ENCODE measurements at regions not wholly inside any gene's neighbourhood (a gene's known extent, or its start where the extent isn't known, plus 50 kb on each side); places are given as distances from the start of the nearest gene placed in this dataset. TPM values are rescaled to one million over a fixed set of nuclear protein-coding genes. Genes with fewer than 3 reads are reported as not detected.

GRCh38 chr4:83662204-83662603, 126.3 kb downstream of the GPAT3 start:
- Histone ChIP-seq H3K27ac (no peak overlapping the region), H3K9me3 (no peaks in the 10 kb centered on the region), H3K27me3 (no peaks in the 10 kb centered on the region), H3K4me3 (no peak overlapping the region), H3K36me3 (no peaks in the 10 kb centered on the region), H3K4me1 (peaks cover 0 to 8% (median 0%) of the 10 kb centered on the region in 4 donors)
- TF ChIP-seq EP300 (IDR thresholded peaks at IDR 0.05) = no peak
- TF ChIP-seq CTCF (IDR thresholded peaks at IDR 0.05) = no peak
- no peak for TF ChIP-seq POLR2A (IDR thresholded peaks at IDR 0.05)
- WGBS, 2 donors = 44 to 68% methylated on average over 2 of the region's 2 CpGs
- no peak for DNase-seq (ENCODE audit: low spot score in 2 of 2)

- Histone ChIP-seq H3K9me3 (no peaks in the 10 kb centered on the region), H3K27me3 (no peaks in the 10 kb centered on the region), H3K4me3 (no peak overlapping the region), H3K27ac (no peak overlapping the region), H3K4me1 (peaks cover 0 to 8% (median 0%) of the 10 kb centered on the region in 4 donors), H3K36me3 (no peaks in the 10 kb centered on the region)
- 74 to 79% methylated on average over 2 of the region's 2 CpGs for WGBS, 2 donors
- no peak for TF ChIP-seq EP300 (IDR thresholded peaks at IDR 0.05)
- TF ChIP-seq CTCF (IDR thresholded peaks at IDR 0.05) = no peak
- no peak for TF ChIP-seq POLR2A (IDR thresholded peaks at IDR 0.05)
- DNase-seq (ENCODE audit: low spot score in 2 of 2) = no peak
These were observed 125.5 kb downstream of the GPAT3 start for GRCh38 chr4:83661359-83661758.

- Histone ChIP-seq H3K9me3 (no peaks in the 10 kb centered on the region), H3K4me3 (no peak overlapping the region), H3K27ac (no peak overlapping the region), H3K4me1 (peaks cover 0 to 8% (median 0%) of the 10 kb centered on the region in 4 donors), H3K27me3 (no peaks in the 10 kb centered on the region), H3K36me3 (no peaks in the 10 kb centered on the region)
- no peak for DNase-seq (ENCODE audit: low spot score in 2 of 2)
- no peak for TF ChIP-seq POLR2A (IDR thresholded peaks at IDR 0.05)
- no peak for TF ChIP-seq CTCF (IDR thresholded peaks at IDR 0.05)
- TF ChIP-seq EP300 (IDR thresholded peaks at IDR 0.05) = no peak
- WGBS, 2 donors = 69 to 74% methylated on average over 2 of the region's 2 CpGs
These were observed 124.7 kb downstream of the GPAT3 start for GRCh38 chr4:83660578-83660977.

GRCh38 chr4:83658806-83659205, 122.9 kb downstream of the GPAT3 start:
- H3K4me3 ChIP-seq = no peak overlapping the region
- H3K4me1 ChIP-seq = peaks cover 0 to 8% (median 0%) of the 10 kb centered on the region in 4 donors
- no peaks in the 10 kb centered on the region for H3K36me3 ChIP-seq
- DNase-seq (ENCODE audit: low spot score in 2 of 2) = no peak
- H3K9me3 ChIP-seq = no peaks in the 10 kb centered on the region
- WGBS, 2 donors = 25 to 26% methylated on average over 7 of the region's 7 CpGs
- no peak overlapping the region for H3K27ac ChIP-seq
- no peaks in the 10 kb centered on the region for H3K27me3 ChIP-seq
- TF ChIP-seq CTCF (IDR thresholded peaks at IDR 0.05) (no peak), POLR2A (IDR thresholded peaks at IDR 0.05) (no peak), EP300 (IDR thresholded peaks at IDR 0.05) (no peak)

- H3K9me3 ChIP-seq = no peaks in the 10 kb centered on the region
- 35 to 68% methylated on average over 2 of the region's 2 CpGs for WGBS, 2 donors
These were observed 121.4 kb downstream of the GPAT3 start for GRCh38 chr4:83657336-83657735.

More at GRCh38 chr4:83657336-83657735, 121.4 kb downstream of the GPAT3 start:
- H3K36me3 ChIP-seq = no peaks in the 10 kb centered on the region
- no peaks in the 10 kb centered on the region for H3K27me3 ChIP-seq
- no peak overlapping the region for H3K27ac ChIP-seq
- no peak overlapping the region for H3K4me3 ChIP-seq
- no peak for DNase-seq (ENCODE audit: low spot score in 2 of 2)
- TF ChIP-seq EP300 (IDR thresholded peaks at IDR 0.05) (no peak), CTCF (IDR thresholded peaks at IDR 0.05) (no peak), POLR2A (IDR thresholded peaks at IDR 0.05) (no peak)
- peaks cover 0 to 8% (median 0%) of the 10 kb centered on the region in 4 donors for H3K4me1 ChIP-seq

Small RNAs in the stretch of these regions (small RNA-seq; reads per million reads assigned to genes)
- not detected for gene RNU6-774P

All from tibial nerve (tissue), 4 donors.